Retinal pigment epithelial cell (primary cell): ENCODE measurements at regions not wholly inside any gene's neighbourhood (a gene's known extent, or its start where the extent isn't known, plus 50 kb on each side); places are given as distances from the start of the nearest gene placed in this dataset.

Source experiments
- DNase-seq: peaks from one replicate; pipeline ENCODE4 v3.0.0-alpha.2; 2010; ENCODE audit warnings: low read depth
- H3K4me3 ChIP-seq: 2 replicates; pipeline ENCODE4 v1.5.1; 2011; ENCODE audit warnings: mild to moderate bottlenecking, low read length, control low read depth, moderate library complexity
- TF ChIP-seq, protein P1 (sequence below): conservative IDR thresholded peaks from 2 replicates; pipeline ENCODE4 v1.5.1; 2011; ENCODE audit warnings: low read depth, low read length, control low read depth, inconsistent platforms

- DNase-seq, result no peak
- TF ChIP-seq, protein P1, sequence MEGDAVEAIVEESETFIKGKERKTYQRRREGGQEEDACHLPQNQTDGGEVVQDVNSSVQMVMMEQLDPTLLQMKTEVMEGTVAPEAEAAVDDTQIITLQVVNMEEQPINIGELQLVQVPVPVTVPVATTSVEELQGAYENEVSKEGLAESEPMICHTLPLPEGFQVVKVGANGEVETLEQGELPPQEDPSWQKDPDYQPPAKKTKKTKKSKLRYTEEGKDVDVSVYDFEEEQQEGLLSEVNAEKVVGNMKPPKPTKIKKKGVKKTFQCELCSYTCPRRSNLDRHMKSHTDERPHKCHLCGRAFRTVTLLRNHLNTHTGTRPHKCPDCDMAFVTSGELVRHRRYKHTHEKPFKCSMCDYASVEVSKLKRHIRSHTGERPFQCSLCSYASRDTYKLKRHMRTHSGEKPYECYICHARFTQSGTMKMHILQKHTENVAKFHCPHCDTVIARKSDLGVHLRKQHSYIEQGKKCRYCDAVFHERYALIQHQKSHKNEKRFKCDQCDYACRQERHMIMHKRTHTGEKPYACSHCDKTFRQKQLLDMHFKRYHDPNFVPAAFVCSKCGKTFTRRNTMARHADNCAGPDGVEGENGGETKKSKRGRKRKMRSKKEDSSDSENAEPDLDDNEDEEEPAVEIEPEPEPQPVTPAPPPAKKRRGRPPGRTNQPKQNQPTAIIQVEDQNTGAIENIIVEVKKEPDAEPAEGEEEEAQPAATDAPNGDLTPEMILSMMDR, result no peak
- no peak overlapping the region for H3K4me3 ChIP-seq
Measured at GRCh38 chr11:97745515-97746050, 1275.2 kb upstream of the CNTN5 start.

DNA sequence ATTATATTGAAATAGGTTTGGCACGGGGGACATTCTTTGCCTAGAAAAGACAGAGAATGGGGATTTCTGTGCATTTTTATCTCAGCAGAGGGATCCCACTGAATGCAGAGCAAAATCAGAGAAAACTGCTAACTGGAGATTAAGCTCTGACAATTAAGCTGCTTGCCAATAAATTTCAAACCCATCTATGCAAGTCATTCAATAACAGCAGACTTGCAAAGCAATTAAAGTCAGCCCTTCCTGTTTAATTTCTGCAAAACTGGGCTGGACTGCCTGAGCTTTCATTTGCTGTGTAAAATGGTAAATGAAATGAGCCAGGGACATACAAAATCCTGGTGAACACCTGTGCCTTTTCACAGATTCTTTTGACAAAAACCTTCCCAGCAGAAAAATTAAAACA, 1273.9 kb upstream of the CNTN5 start:
- TF ChIP-seq, protein P1, result no peak
- no peak for DNase-seq
- H3K4me3 ChIP-seq, result no peak overlapping the region

GRCh38 chr11:97751405-97751804, 1269.3 kb upstream of the CNTN5 start:
- no peak overlapping the region for H3K4me3 ChIP-seq
- TF ChIP-seq, protein P1, result no peak
- no peak for DNase-seq

DNA sequence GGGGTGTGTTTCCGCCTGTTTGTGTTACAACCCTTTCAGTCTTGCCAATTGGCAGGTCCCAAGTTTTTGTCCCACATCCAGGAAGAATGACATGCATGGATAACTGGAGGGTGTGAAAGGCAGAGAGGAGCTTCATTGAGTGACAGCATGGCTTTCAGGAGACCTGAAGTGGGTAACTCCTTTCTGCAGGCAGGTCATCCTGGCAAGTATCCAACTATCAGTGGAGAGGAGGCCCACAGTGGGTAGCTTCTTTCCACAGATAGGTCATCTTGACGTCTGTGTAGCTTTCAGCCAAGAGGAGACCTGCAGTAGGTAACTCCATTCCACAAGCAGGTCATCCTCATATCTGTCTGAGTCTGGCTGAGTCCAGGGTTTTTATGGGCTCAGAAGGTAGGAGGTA, 1268.8 kb upstream of the CNTN5 start:
- no peak overlapping the region for H3K4me3 ChIP-seq
- TF ChIP-seq, protein P1, result no peak
- DNase-seq, result no peak

DNA sequence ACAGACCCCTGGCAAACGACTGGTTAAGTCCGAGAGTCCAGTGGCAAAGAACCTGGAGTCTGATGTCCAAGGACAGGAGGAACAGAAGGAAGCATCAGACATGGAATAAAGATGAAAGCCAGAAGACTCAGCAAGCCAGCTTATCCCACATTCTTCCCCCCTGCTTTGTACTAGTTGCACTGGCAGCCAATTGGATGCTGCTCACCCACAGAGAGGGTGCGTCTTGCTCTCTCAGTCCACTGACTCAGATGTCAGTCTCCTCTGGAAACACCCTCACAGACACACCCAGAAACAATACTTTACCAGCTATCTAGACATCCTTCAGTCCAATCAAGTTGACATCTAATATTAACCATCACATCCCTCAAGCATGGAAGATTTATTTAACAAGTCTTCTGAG, 1265.8 kb upstream of the CNTN5 start:
- H3K4me3 ChIP-seq, result no peak overlapping the region
- DNase-seq, result no peak
- TF ChIP-seq, protein P1, result no peak

DNA sequence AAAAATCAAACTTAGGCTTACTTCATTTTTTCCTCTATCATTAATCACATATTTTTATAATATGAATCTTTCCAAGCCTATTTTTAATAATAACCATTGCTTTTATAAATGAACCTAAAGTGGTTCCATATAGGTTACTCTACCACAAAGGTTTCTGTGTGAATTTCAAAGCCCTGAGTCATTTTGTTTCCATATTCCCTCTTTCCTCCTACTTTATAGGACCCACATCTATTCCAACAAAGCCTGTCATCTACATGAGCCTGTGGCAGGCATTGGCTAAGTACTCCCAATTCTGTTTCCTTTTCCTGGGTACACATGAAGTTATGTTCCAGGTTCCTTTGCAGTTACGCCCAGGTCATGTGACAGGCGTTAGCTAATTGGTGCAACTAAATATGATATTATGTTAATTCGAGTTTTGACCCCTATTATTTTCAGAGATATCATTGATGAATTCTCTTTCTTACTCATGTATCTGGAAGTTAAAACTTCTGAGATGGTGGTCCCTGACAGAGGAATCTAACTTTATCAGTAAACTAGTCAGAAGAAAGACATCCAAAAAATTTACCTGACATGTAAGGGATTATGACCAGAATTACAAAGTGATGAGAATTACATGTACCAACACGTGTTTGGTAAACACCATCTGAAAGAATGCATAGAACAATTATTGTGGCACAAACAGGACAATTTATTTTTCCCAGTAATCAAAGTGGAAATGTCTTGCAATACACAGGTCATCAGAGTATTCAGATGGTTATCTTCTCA, 1264.0 kb upstream of the CNTN5 start:
- no peak overlapping the region for H3K4me3 ChIP-seq
- TF ChIP-seq, protein P1, result no peak
- no peak for DNase-seq

GRCh38 chr11:97761175-97761574, 1259.6 kb upstream of the CNTN5 start:
- no peak for DNase-seq
- H3K4me3 ChIP-seq, result no peak overlapping the region
- TF ChIP-seq, protein P1, result no peak
